Vagina (tissue), 2 donors: ENCODE measurements at regions not wholly inside any gene's neighbourhood (a gene's known extent, or its start where the extent isn't known, plus 50 kb on each side); places are given as distances from the start of the nearest gene placed in this dataset.

Experiments
- POLR2A ChIP-seq, 2 donors: fragments of 450-650 bp; IDR thresholded peaks; one replicate each; pipeline ENCODE4 v1.6.1; 2017; ENCODE audit warnings: antibody characterized with exemption in 2 of 2, mild to moderate bottlenecking in 2 of 2, moderate library complexity in 2 of 2
- POLR2AphosphoS5 ChIP-seq, 2 donors: sonication (generic); formaldehyde crosslinking; IDR thresholded peaks; one replicate each; pipeline ENCODE4 v1.9.0; 2017; ENCODE audit warnings: antibody characterized with exemption in 2 of 2, mild to moderate bottlenecking in 2 of 2, low read depth in 1 of 2; ENCODE audit not compliant: insufficient read depth in 1 of 2
- TF ChIP-seq, protein P1 (sequence below), 3 experiments: fragments of 450-650 bp in 2 of 3; fragments of 200-600 bp in 1 of 3; sonication (generic) in 1 of 3; IDR thresholded peaks; one replicate each; pipeline ENCODE4 v1.5.1; 2017 to 2019; ENCODE audit warnings: antibody characterized with exemption in 3 of 3, mild to moderate bottlenecking in 2 of 3, moderate library complexity in 2 of 3

DNA sequence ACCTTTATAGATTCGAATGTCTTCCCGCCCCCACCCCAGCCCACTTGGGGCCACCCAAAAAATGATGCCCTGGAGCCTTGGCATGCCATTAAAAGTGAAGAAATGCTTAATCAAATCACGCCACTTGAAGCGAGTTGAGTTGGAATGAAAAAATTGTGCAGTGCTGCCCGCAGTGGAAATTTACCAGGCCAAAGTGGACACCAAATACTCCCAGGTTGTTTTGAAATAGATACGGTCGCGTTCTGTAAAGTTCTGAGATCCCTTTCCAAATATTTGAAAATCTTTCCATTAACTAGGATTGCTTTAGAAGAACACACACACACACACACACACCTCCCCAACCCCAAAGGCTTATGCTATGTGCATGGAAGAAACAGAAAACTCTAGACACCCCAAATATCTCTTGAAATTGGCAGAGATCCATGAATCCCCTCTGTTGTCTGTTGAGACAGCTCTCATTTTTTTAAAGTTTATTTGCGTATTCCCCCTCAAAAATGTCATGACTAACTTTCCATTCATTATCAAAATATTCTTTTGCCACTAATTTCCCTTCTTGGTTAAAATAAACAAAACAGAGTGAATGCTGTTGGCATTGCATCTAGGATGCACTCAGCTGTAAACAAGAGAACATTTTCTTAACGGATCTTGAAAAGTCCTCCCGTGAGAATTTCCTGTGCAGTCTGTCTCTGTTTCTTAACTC is 142.3 kb upstream of the KCNE2 start:
- TF ChIP-seq, protein P1, sequence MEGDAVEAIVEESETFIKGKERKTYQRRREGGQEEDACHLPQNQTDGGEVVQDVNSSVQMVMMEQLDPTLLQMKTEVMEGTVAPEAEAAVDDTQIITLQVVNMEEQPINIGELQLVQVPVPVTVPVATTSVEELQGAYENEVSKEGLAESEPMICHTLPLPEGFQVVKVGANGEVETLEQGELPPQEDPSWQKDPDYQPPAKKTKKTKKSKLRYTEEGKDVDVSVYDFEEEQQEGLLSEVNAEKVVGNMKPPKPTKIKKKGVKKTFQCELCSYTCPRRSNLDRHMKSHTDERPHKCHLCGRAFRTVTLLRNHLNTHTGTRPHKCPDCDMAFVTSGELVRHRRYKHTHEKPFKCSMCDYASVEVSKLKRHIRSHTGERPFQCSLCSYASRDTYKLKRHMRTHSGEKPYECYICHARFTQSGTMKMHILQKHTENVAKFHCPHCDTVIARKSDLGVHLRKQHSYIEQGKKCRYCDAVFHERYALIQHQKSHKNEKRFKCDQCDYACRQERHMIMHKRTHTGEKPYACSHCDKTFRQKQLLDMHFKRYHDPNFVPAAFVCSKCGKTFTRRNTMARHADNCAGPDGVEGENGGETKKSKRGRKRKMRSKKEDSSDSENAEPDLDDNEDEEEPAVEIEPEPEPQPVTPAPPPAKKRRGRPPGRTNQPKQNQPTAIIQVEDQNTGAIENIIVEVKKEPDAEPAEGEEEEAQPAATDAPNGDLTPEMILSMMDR (IDR thresholded peaks at IDR 0.05) = no peak
- TF ChIP-seq POLR2A (IDR thresholded peaks at IDR 0.05) = no peak
- no peak for TF ChIP-seq POLR2AphosphoS5 (IDR thresholded peaks at IDR 0.05; ENCODE audit: insufficient read depth in 1 of 2, low read depth in 1 of 2)
